Activated CD8-positive, alpha-beta memory T cell treated with anti-CD3 and anti-CD28 coated beads, Interleukin-2, amount 50 U/mL, for 4 hours (primary cell): ENCODE measurements at regions not wholly inside any gene's neighbourhood (a gene's known extent, or its start where the extent isn't known, plus 50 kb on each side); places are given as distances from the start of the nearest gene placed in this dataset.
"Not testable (repeated sequence)": the region's sequence is repeated elsewhere in the genome, so short reads cannot be mapped to it uniquely, and the experiment has no call there.

ENCODE experiments used
- DNase-seq: peaks from one replicate; pipeline ENCODE4 v3.0.0-alpha.2; 2020

DNA sequence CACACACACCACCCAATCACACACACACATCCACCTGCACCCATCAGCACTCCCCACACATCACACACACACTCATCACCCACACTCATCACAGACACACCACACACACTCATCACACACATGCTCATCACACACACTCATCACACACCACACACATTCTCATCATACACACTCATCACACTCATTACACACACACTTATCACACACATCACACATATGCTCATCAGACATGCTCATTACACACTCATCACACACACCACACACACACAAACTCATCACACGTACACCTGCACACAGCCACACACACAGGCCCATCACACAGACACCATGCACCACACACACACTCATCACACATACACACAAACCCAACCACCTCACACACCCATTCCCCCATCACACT, 107.5 kb upstream of the C14orf180 start:
- DNase-seq = no peak

DNA sequence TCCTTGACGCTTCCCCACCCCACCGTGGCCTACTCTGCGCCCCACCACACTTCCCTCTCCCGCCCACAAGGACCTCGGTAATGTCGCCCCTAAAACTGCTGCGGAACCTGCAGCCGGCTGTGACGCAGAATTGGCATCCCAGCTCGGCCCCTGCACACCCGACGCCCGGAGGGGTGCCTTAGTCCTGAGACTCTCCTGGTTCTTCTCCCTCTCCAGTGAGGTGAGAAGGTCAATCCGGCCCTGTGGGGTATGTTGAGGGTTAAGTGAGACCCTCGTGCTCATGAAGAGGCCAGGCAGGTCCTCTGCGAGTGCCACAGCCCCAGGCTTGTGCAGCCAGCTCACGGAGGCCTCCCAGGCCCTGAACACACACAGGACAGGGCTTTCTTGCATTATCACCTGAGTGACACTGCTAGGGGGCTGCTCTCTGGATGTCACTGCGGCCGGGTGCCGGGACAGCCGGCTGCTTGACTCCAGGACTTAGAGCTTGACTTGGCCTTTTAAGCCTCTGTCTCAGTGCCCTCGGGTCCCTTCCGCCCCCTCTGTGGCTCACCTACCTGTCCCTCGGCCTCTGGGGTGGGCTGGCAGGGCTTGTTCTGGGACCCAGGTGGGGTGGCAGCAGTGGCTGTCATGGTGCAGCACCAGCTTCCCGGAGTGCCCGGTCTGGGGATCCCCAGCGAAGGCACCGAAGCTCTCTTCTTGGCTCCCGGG, 106.9 kb upstream of the C14orf180 start:
- no peak for DNase-seq

DNA sequence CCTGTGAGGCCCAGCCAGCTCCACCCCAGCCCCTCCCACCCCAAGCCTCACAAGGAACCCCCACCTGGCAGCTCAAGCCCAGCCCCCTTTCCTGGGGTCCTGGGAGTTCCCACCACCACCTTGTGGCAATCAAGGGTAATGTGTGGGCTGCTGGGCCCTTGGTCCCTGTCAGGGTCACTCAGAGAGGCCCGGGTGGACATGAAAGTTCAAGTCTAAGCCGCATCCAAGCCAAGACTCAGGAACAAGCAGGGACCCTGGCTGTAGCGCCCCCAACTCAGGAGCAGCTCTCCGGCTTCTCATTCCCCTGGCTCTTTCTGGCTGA, 106.4 kb upstream of the C14orf180 start:
- DNase-seq = no peak

- no peak for DNase-seq
Measured at GRCh38 chr14:104473649-104474494, 105.7 kb upstream of the C14orf180 start.

DNA sequence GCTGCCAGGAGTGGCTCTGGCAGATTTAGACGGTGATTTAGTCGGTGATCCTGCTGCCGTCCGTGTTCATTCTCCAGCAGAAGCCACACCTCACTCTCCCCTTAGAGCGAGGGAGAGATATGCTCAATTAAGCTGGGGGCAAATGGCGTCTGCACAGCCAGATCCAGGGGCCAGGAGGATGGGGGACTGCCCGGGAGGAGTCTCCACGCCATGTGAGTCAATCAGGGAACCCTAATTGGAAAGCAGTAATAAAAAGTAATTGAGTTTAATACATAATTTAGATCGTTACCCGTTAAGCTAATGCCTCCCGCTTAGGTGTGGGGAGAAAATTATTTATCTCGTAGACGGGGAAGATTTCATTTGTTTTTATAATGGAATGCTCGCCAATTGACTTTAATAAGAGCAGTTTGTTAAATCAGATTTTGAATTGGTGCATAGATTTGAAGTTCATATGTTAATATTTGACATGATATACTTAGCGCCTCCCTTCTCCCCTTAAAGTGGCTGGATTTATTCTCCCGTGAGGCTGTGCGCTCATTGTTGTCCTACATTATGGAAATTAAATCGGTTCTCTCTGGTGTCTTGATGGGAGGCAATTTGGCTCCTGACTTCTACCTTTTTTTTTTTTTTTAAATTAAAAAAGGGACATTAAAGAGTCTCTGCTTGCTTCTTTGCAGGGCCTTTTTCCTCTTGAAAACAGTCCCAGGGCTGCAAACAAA, 104.9 kb upstream of the C14orf180 start:
- no peak for DNase-seq

GRCh38 chr14:104475256-104475655, 104.3 kb upstream of the C14orf180 start:
- no peak for DNase-seq

GRCh38 chr14:104475802-104476201, 103.8 kb upstream of the C14orf180 start:
- DNase-seq = no peak

DNA sequence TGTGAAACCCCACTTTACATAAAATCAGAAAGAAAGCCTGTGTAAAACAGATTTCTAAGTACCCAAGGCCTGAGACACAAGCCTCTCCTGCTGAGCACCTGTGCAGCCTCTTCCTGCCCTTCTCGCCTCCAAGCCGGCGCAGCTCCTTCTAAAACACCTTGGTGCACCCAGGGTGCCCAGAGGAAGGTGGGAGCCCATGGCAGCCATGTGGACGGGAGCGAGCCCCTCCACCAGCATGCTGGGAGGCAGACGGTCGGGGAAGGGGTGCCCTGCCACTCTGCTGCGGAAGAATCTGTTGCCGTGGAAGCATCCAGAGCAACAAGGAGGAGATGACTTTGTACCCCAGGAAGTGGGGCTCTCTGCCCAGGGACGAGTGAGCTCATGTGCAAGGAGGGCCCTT, 103.1 kb upstream of the C14orf180 start:
- no peak for DNase-seq

DNA sequence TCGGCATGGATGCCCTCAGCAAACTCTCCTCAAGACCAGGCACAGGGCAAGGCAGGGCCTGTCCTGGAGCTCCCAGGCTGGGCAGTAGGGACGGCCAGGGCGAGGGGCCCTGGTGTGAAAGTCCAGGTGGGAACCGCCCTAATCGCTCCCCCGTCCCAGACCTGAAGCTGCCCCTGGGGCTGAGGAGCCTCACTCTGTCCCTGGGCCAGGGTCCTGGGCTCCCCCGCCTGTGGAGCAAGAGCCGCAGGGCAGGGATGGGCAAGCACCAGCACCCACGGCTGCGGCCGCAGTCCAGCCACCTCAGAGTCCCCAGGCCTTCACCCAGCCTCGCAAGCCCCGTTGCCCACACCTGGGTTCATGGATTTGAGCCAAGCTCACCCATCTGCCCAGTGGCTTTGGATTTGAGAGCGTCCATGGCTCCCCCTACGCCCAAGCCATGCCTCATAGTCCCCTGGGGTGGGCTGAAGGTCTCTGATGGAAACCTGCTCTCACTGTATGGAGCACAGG, 102.4 kb upstream of the C14orf180 start:
- no peak for DNase-seq

GRCh38 chr14:104477666-104478380, 101.7 kb upstream of the C14orf180 start:
- DNase-seq = no peak

GRCh38 chr14:104478656-104479055, 100.9 kb upstream of the C14orf180 start:
- no peak for DNase-seq

DNA sequence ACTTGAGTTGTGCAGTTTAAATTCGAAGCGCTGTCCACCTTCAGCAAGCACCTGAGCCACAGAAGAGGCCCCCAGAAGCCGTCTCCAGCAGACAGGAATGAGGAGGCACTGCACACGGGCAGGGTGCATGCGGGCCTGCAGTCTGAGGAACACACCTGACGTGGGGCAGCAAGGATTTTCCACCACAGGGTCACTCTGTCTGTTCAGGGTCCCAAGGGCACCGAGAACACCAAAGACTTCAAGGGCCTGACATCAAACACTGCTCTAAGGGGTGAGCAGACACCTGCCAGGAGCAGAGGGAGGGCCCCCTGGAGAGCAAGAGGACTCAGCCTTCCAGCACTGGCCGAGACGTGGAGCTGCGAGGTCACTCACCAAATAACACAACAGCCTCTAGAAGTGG, 99.7 kb upstream of the C14orf180 start:
- DNase-seq = no peak

DNA sequence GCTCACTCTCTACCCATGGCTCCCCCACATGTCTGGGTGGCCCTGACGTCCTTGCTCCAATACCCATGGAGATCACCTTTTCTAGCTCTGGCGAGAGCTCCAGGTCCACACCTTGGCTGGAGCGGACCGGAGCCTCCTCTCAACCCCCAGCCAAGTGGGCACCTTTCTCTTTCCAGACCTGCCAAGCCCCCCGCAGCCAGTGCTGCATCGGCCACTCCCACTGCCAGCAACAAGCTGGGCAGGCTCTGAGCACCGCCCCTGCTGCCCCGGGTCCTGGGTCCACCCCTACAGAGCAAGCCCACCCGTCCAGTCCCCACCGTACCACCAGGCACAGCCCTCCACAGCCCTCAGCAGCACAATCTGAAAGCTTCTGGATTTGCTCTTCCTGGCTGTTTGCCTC, 98.2 kb upstream of the C14orf180 start:
- no peak for DNase-seq

DNA sequence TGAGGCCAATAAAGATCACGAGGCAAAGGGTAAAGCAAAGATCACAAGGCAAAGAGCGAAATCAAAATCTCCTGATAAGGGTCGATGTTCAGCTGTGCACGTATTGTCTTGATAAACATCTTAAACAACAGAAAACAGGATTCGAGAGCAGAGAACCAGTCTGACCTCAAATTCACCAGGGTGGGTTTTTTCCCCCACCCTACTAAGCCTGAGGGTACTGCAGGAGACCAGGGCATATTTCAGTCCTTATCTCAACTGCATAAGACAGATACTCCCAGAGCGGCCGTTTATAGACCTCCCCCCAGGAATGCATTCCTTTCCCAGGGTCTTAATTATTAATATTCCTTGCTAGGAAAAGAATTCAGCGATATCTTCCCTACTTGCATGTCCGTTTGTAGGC, 97.5 kb upstream of the C14orf180 start:
- DNase-seq = not testable (repeated sequence)

GRCh38 chr14:104486222-104486923, 93.2 kb upstream of the C14orf180 start:
- DNase-seq = no peak

- DNase-seq = no peak
Measured at GRCh38 chr14:104494483-104494882, 85.1 kb upstream of the C14orf180 start.

GRCh38 chr14:104496095-104496494, 83.5 kb upstream of the C14orf180 start:
- no peak for DNase-seq

GRCh38 chr14:104499784-104500760, 79.5 kb upstream of the C14orf180 start:
- no peak for DNase-seq

- DNase-seq = no peak
Measured at GRCh38 chr14:104502060-104502459, 77.5 kb upstream of the C14orf180 start.

DNA sequence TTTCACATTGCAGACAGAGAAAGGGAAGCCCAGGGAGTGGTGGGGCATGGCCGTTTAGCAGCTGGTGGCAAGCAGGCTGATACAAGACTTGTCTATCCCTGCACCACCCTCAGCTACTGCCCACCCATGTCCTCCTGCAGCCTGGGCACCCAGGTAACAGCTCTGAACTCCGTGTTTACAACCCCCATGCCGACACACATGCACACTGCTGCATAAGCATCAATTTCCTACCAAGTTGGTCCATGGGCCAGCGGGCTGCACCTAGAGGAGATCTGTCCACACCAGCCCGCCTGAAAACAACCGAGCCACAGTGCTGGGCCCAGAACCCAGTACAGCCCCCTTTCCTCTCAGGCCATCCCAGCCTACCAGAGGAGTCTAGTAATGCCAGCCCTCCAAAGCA, 75.9 kb upstream of the C14orf180 start:
- no peak for DNase-seq

DNA sequence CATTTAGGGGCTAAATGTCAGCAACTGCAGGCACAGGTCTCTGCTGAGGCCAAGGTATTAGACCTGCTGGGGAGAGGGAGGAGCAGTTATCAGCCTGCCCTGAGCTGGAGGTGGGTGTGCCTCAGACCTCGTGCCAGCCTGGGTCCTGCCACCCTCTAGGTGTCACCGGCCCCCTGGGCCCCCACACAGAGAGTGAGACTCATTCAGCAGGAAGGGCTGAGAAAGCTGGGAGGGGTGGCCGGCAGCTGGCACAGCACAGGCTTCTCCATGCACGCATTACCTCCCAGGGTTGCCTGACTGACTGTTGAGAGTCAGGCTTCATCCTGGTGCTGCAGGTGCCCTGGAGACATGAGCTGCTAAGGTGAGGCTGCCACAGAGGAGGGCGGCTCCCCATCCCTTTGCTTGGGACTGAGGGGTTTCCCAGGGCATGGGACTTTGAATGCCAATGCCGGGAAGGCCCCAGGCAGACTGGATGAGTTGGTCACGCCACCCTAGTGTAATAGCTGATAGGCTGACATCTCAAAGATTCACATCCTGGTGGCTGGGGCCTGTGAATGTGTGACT, 75.3 kb upstream of the C14orf180 start:
- no peak for DNase-seq
